HepG2 (cell line): ENCODE measurements at regions not wholly inside any gene's neighbourhood (a gene's known extent, or its start where the extent isn't known, plus 50 kb on each side); places are given as distances from the start of the nearest gene placed in this dataset.
"Not testable (repeated sequence)": the region's sequence is repeated elsewhere in the genome, so short reads cannot be mapped to it uniquely, and the experiment has no call there.

ENCODE experiments used
- MTF1 ChIP-seq: sonication (generic); formaldehyde crosslinking; IDR thresholded peaks from 2 replicates; pipeline ENCODE4 v1.5.0; 2020; ENCODE audit warnings: missing genetic modification reagents
- TGIF2 ChIP-seq: IDR thresholded peaks from 2 replicates; pipeline ENCODE4 v1.6.1; 2016; ENCODE audit warnings: control low read depth, missing compliant biosample characterization
- ZKSCAN5 ChIP-seq: sonication (generic); formaldehyde crosslinking; IDR thresholded peaks from 2 replicates; pipeline ENCODE4 v1.5.1; 2020; ENCODE audit warnings: mild to moderate bottlenecking, missing genetic modification reagents

- not testable (repeated sequence) for TF ChIP-seq ZKSCAN5 (CRISPR knock-in tag); TGIF2 (CRISPR knock-in tag); MTF1
Measured at GRCh38 chr3:147245638-147246037, 160.7 kb downstream of the ZIC4 start.
